HFF-Myc (cell line): ENCODE measurements at regions not wholly inside any gene's neighbourhood (a gene's known extent, or its start where the extent isn't known, plus 50 kb on each side); places are given as distances from the start of the nearest gene placed in this dataset.

Experiments used
- DNase-seq: peaks from one replicate; pipeline ENCODE4 v3.0.0-alpha.2; 2011; ENCODE audit warnings: low read depth; ENCODE audit errors: extremely low read depth
- H3K4me3 ChIP-seq: replicated peaks from 2 replicates; pipeline ENCODE4 v1.5.1; 2011; ENCODE audit warnings: low read depth, mild to moderate bottlenecking, control low read depth, low read length
- TF ChIP-seq, protein P1 (sequence below): IDR thresholded peaks from 2 replicates; pipeline ENCODE4 v1.5.1; 2012; ENCODE audit warnings: mild to moderate bottlenecking, low read depth, low read length, control low read depth; ENCODE audit errors: missing control alignments

- DNase-seq, result no peak
Measured at GRCh38 chr12:63305901-63306875, 155.2 kb upstream of the AVPR1A start.

GRCh38 chr12:63304887-63305316 lies 153.9 kb upstream of the AVPR1A start:
- no peak for DNase-seq
- TF ChIP-seq, protein P1, sequence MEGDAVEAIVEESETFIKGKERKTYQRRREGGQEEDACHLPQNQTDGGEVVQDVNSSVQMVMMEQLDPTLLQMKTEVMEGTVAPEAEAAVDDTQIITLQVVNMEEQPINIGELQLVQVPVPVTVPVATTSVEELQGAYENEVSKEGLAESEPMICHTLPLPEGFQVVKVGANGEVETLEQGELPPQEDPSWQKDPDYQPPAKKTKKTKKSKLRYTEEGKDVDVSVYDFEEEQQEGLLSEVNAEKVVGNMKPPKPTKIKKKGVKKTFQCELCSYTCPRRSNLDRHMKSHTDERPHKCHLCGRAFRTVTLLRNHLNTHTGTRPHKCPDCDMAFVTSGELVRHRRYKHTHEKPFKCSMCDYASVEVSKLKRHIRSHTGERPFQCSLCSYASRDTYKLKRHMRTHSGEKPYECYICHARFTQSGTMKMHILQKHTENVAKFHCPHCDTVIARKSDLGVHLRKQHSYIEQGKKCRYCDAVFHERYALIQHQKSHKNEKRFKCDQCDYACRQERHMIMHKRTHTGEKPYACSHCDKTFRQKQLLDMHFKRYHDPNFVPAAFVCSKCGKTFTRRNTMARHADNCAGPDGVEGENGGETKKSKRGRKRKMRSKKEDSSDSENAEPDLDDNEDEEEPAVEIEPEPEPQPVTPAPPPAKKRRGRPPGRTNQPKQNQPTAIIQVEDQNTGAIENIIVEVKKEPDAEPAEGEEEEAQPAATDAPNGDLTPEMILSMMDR, result no peak
- H3K4me3 ChIP-seq, result no peak overlapping the region

More at GRCh38 chr12:63305901-63306875, 155.2 kb upstream of the AVPR1A start:
- H3K4me3 ChIP-seq, result no peak overlapping the region
- TF ChIP-seq, protein P1, result no peak

DNA sequence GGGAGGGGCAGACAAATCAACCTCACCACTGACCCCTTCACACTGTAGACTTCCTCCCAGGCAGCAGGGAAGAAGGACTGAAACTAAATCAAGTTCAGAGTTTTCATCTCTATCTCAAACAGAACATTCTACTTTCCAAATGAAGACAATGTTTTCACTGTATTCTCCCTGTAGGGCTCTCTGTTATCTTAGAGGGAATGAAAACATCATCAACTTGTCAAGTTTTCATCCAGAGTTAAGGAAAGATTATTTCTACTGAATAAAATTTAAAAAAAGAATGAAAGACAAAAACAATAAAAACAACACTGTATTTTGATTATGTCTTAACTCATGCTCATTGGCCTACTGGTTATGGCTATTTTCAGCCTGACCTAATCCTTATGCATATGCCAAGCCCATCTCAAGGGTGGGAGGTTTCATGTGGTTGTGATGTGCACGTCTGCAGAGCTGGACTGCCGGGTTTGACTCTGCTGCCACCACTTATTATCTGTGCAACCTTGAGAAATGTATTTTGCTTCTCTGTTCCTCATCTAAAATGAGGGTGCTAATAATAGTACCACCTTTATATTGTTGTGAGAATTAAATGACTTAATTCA lies 152.0 kb upstream of the AVPR1A start:
- H3K4me3 ChIP-seq, result no peak overlapping the region
- no peak for DNase-seq
- TF ChIP-seq, protein P1, result no peak

DNA sequence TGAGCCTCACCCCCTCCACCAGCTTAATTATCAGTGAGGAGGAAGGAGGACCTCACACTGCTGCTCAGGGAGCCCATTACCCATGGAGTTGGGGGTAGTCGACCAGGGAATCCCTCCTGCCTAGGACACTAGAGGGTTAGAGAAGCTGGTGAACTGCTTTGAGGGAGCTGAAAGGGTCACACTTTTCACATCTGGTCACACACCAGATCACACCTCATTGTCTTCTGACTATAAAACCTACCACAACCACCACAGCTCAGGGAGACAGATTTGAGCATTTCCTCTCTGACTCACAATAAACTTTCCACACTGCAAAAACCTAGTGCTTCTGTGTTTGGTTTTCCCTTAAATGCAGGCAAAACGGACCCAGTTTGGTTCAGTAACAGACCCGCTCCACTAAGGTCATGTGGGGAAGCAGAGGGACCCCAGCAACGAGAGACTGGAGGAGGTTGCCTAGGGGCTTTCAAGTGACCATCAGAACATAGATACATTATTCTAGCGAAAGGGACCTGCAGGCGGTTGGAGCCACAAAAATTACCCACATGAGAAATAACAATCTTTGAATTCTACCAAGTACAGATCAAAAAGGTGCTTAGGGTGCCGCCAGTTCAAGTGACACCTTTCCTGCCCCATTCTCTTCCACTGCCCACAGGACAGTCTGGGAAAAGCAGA lies 151.4 kb upstream of the AVPR1A start:
- DNase-seq, result no peak
- TF ChIP-seq, protein P1, result no peak
- no peak overlapping the region for H3K4me3 ChIP-seq

DNA sequence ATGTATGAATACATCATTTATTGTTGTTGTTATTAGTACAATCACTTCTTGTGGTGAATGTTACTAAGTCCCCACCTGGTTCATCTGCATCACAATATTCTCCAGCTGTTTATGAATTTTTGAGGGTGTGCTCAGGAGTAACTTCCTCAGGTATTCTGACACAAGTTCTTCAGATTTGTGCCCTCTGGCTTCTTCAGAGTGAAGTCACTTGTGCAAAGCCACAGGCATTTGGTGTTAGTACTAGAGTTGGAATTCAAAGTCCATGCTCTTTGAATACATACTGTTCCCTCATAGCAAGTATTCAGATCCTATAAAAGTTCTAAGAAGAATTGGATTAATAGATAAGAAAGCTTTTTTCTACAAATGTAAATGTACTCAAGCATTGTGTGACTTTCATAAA lies 150.3 kb upstream of the AVPR1A start:
- H3K4me3 ChIP-seq, result no peak overlapping the region
- DNase-seq, result no peak
- TF ChIP-seq, protein P1, result no peak

DNA sequence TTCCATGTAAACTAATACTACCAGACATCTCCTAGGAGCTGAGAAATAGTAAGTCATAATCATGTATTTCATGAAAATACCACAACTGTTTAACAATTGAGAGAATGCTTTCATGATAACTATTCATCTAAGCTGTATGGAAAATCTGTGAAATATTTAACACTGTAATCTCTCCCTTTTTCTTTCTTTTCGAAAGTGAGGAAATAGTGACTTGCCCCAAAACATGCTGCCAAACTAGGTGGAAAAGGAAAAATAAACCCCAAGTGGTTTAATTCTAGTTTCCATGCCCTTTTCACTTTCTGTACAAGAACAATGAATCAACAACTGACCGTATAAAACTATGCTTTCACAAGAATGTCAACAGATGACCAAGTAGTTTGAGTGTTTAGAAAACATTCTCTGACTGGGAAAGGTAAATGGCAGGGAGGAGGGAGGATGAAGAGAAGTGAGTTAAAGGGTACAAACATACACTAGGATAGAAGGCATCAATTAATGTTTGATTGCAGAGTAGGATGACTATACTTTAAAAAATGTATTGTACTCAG lies 147.5 kb upstream of the AVPR1A start:
- H3K4me3 ChIP-seq, result no peak overlapping the region
- TF ChIP-seq, protein P1, result no peak
- DNase-seq, result no peak
